Neural crest cell (in vitro differentiated cells): ENCODE measurements at regions not wholly inside any gene's neighbourhood (a gene's known extent, or its start where the extent isn't known, plus 50 kb on each side); places are given as distances from the start of the nearest gene placed in this dataset.

Source experiments
- DNase-seq: peaks from one replicate; pipeline ENCODE4 v3.0.0; 2021; ENCODE audit warnings: low read depth, mixed read lengths, low spot score
- H3K27ac Mint-ChIP-seq: one replicate; pipeline ENCODE4 v1.8.0; 2021; ENCODE audit warnings: mild to moderate bottlenecking, mixed read lengths; ENCODE audit not compliant: unreplicated experiment
- H3K27me3 Mint-ChIP-seq: 2 replicates; pipeline ENCODE4 v1.8.0; 2021; ENCODE audit warnings: low read depth, mild to moderate bottlenecking, mixed read lengths
- H3K36me3 Mint-ChIP-seq: 2 replicates; pipeline ENCODE4 v1.8.0; 2021; ENCODE audit warnings: low read depth, mild to moderate bottlenecking, mixed read lengths
- H3K4me1 Mint-ChIP-seq: 2 replicates; pipeline ENCODE4 v1.8.0; 2021; ENCODE audit warnings: mixed read lengths
- H3K4me3 Mint-ChIP-seq: one replicate; pipeline ENCODE4 v1.8.0; 2021; ENCODE audit warnings: mild to moderate bottlenecking, mixed read lengths
- H3K9me3 Mint-ChIP-seq: 2 replicates; pipeline ENCODE4 v1.8.0; 2021; ENCODE audit warnings: mixed read lengths
- CTCF ChIP-seq: fragments of 200-600 bp; sonication (generic); conservative IDR thresholded peaks from 2 replicates; pipeline ENCODE4 v1.5.0; 2021; ENCODE audit warnings: antibody characterized with exemption, mild to moderate bottlenecking

- H3K27me3 Mint-ChIP-seq, result no peaks in the 10 kb centered on the region
- DNase-seq, result no peak
- H3K9me3 Mint-ChIP-seq, result peaks cover 12% of the 10 kb centered on the region
- peak overlapping the region; percentile 43 for H3K27ac Mint-ChIP-seq
- no peaks in the 10 kb centered on the region for H3K36me3 Mint-ChIP-seq
- TF ChIP-seq CTCF, result no peak
- no peak overlapping the region for H3K4me3 Mint-ChIP-seq
- peaks cover 23% of the 10 kb centered on the region for H3K4me1 Mint-ChIP-seq
These were observed 204.1 kb upstream of the POM121L12 start for GRCh38 chr7:52831321-52831720.

- no peak for TF ChIP-seq CTCF
- no peaks in the 10 kb centered on the region for H3K36me3 Mint-ChIP-seq
These were observed 204.6 kb upstream of the POM121L12 start for GRCh38 chr7:52830801-52831200.

GRCh38 chr7:52826515-52827265, 208.7 kb upstream of the POM121L12 start:
- H3K4me3 Mint-ChIP-seq, result no peak overlapping the region
- H3K36me3 Mint-ChIP-seq, result peaks cover 13% of the 10 kb centered on the region
- H3K27ac Mint-ChIP-seq, result no peak overlapping the region
- TF ChIP-seq CTCF, result no peak
- DNase-seq, result no peak
- H3K27me3 Mint-ChIP-seq, result no peaks in the 10 kb centered on the region
- H3K9me3 Mint-ChIP-seq, result peaks cover 22% of the 10 kb centered on the region
- H3K4me1 Mint-ChIP-seq, result peaks cover 13% of the 10 kb centered on the region

More at GRCh38 chr7:52830801-52831200, 204.6 kb upstream of the POM121L12 start:
- Mint-ChIP-seq H3K4me1 (peaks cover 23% of the 10 kb centered on the region), H3K27ac (no peak overlapping the region), H3K9me3 (peaks cover 12% of the 10 kb centered on the region), H3K4me3 (no peak overlapping the region), H3K27me3 (no peaks in the 10 kb centered on the region)
- no peak for DNase-seq

- Mint-ChIP-seq H3K9me3 (peaks cover 22% of the 10 kb centered on the region), H3K36me3 (peaks cover 13% of the 10 kb centered on the region), H3K27me3 (no peaks in the 10 kb centered on the region), H3K4me3 (no peak overlapping the region), H3K4me1 (peaks cover 5% of the 10 kb centered on the region), H3K27ac (no peak overlapping the region)
- DNase-seq, result no peak
- no peak for TF ChIP-seq CTCF
These were observed 209.8 kb upstream of the POM121L12 start for GRCh38 chr7:52825611-52826010.

GRCh38 chr7:52811537-52811936, 223.9 kb upstream of the POM121L12 start:
- no peak overlapping the region for H3K27ac Mint-ChIP-seq
- H3K9me3 Mint-ChIP-seq, result peaks cover 7% of the 10 kb centered on the region
- peaks cover 3% of the 10 kb centered on the region for H3K36me3 Mint-ChIP-seq
- H3K4me1 Mint-ChIP-seq, result peaks cover 15% of the 10 kb centered on the region
- no peak for DNase-seq
- no peak overlapping the region for H3K4me3 Mint-ChIP-seq
- H3K27me3 Mint-ChIP-seq, result no peaks in the 10 kb centered on the region
- no peak for TF ChIP-seq CTCF
